ENCODE measurements at regions not wholly inside any gene's neighbourhood (a gene's known extent, or its start where the extent isn't known, plus 50 kb on each side); places are given as distances from the start of the nearest gene placed in this dataset.
"Not testable (repeated sequence)": the region's sequence is repeated elsewhere in the genome, so short reads cannot be mapped to it uniquely, and the experiment has no call there.

- no peak for DNase-seq (ENCODE audit: low read depth)
- no peak for TF ChIP-seq CTCF (conservative IDR thresholded peaks at IDR 0.05; ENCODE audit: low read length)
- H3K4me3 ChIP-seq (ENCODE audit: low read length) = no peak overlapping the region
These were observed 80.9 kb upstream of the SLC66A3 start for GRCh38 chr2:11074246-11074820.

GRCh38 chr2:11075221-11075620, 80.0 kb upstream of the SLC66A3 start:
- no peak overlapping the region for H3K4me3 ChIP-seq (ENCODE audit: low read length)
- DNase-seq (ENCODE audit: low read depth) = no peak
- no peak for TF ChIP-seq CTCF (conservative IDR thresholded peaks at IDR 0.05; ENCODE audit: low read length)

- no peak overlapping the region for H3K4me3 ChIP-seq (ENCODE audit: low read length)
- no peak for TF ChIP-seq CTCF (conservative IDR thresholded peaks at IDR 0.05; ENCODE audit: low read length)
- no peak for DNase-seq (ENCODE audit: low read depth)
These were observed 77.9 kb upstream of the SLC66A3 start for GRCh38 chr2:11077411-11077810.

- TF ChIP-seq CTCF (conservative IDR thresholded peaks at IDR 0.05; ENCODE audit: low read length) = no peak
- DNase-seq (ENCODE audit: low read depth) = no peak
These were observed 76.0 kb upstream of the SLC66A3 start for GRCh38 chr2:11079136-11079824.

GRCh38 chr2:11080253-11081115, 74.8 kb upstream of the SLC66A3 start:
- no peak overlapping the region for H3K4me3 ChIP-seq (ENCODE audit: low read length)
- no peak for TF ChIP-seq CTCF (conservative IDR thresholded peaks at IDR 0.05; ENCODE audit: low read length)
- no peak for DNase-seq (ENCODE audit: low read depth)

More at GRCh38 chr2:11079136-11079824, 76.0 kb upstream of the SLC66A3 start:
- no peak overlapping the region for H3K4me3 ChIP-seq (ENCODE audit: low read length)

- no peak for TF ChIP-seq CTCF (conservative IDR thresholded peaks at IDR 0.05; ENCODE audit: low read length)
- DNase-seq (ENCODE audit: low read depth) = no peak
These were observed 72.4 kb upstream of the SLC66A3 start for GRCh38 chr2:11082880-11083279.

GRCh38 chr2:11088821-11089220, 66.4 kb upstream of the SLC66A3 start:
- not testable (repeated sequence) for DNase-seq (ENCODE audit: low read depth); H3K4me3 ChIP-seq (ENCODE audit: low read length)

More at GRCh38 chr2:11082880-11083279, 72.4 kb upstream of the SLC66A3 start:
- no peak overlapping the region for H3K4me3 ChIP-seq (ENCODE audit: low read length)

All from AG10803 (cell line).